ENCODE measurements at regions not wholly inside any gene's neighbourhood (a gene's known extent, or its start where the extent isn't known, plus 50 kb on each side); places are given as distances from the start of the nearest gene placed in this dataset.

GRCh38 chr2:120539937-120540718 lies 194.2 kb downstream of the INHBB start:
- TF ChIP-seq CTCF (conservative IDR thresholded peaks at IDR 0.05 in 1 of 2, IDR thresholded peaks at IDR 0.05 in 1 of 2; ENCODE audit: extremely low read depth in 1 of 2, insufficient read depth in 1 of 2, low read depth in 1 of 2, low read length in 2 of 2) = no peak
- no peak for TF ChIP-seq EZH2 (IDR thresholded peaks at IDR 0.05; ENCODE audit: borderline replicate concordance, low read length)
